Subcutaneous abdominal adipose tissue (tissue), 5 donors: ENCODE measurements at regions not wholly inside any gene's neighbourhood (a gene's known extent, or its start where the extent isn't known, plus 50 kb on each side); places are given as distances from the start of the nearest gene placed in this dataset.

Experiments used
- H3K27ac ChIP-seq: one replicate; pipeline ENCODE4 v1.7.0; 2013; ENCODE audit warnings: low read depth, mild to moderate bottlenecking, inconsistent platforms, low read length, moderate library complexity
- H3K27me3 ChIP-seq, 5 donors: one replicate each; pipeline ENCODE4 v1.7.0; 2013; ENCODE audit warnings: low read length in 5 of 5, inconsistent platforms in 1 of 5; ENCODE audit not compliant: control insufficient read depth in 5 of 5, insufficient read depth in 4 of 5
- H3K36me3 ChIP-seq, 5 donors: one replicate each; pipeline ENCODE4 v1.7.0; 2013; ENCODE audit warnings: low read length in 5 of 5; ENCODE audit not compliant: control insufficient read depth in 5 of 5, insufficient read depth in 5 of 5
- H3K4me1 ChIP-seq, 5 donors: one replicate each; pipeline ENCODE4 v1.7.0; 2013; ENCODE audit warnings: low read length in 5 of 5, mild to moderate bottlenecking in 3 of 5, moderate library complexity in 1 of 5; ENCODE audit not compliant: control insufficient read depth in 5 of 5, insufficient read depth in 5 of 5
- H3K4me3 ChIP-seq, 5 donors: one replicate each; pipeline ENCODE4 v1.7.0; 2013; ENCODE audit warnings: low read length in 5 of 5, low read depth in 1 of 5
- H3K9ac ChIP-seq, 5 donors: one replicate each; pipeline ENCODE4 v1.7.0; 2013; ENCODE audit warnings: low read length in 5 of 5, mild to moderate bottlenecking in 4 of 5, moderate library complexity in 3 of 5
- H3K9me3 ChIP-seq, 5 donors: one replicate each; pipeline ENCODE4 v1.7.0; 2013; ENCODE audit warnings: low read length in 5 of 5; ENCODE audit not compliant: control insufficient read depth in 5 of 5
- donor health status: healthy.
- donor health status: healthy.
- donor health status: healthy.
- donor health status: healthy.
- donor health status: healthy.

GRCh38 chr2:160720098-160720497 is 226.5 kb upstream of the RBMS1 start:
- Histone ChIP-seq H3K4me3 (no peak overlapping the region), H3K4me1 (no peaks in the 10 kb centered on the region), H3K9me3 (no peaks in the 10 kb centered on the region), H3K27ac (no peak overlapping the region), H3K27me3 (no peaks in the 10 kb centered on the region), H3K9ac (no peak overlapping the region), H3K36me3 (no peaks in the 10 kb centered on the region)

GRCh38 chr2:160721089-160722040 is 227.8 kb upstream of the RBMS1 start:
- Histone ChIP-seq H3K27me3 (no peaks in the 10 kb centered on the region), H3K4me3 (no peak overlapping the region), H3K36me3 (no peaks in the 10 kb centered on the region), H3K4me1 (no peaks in the 10 kb centered on the region), H3K27ac (no peak overlapping the region), H3K9me3 (no peaks in the 10 kb centered on the region), H3K9ac (no peak overlapping the region)

- Histone ChIP-seq H3K27me3 (no peaks in the 10 kb centered on the region), H3K9me3 (no peaks in the 10 kb centered on the region), H3K36me3 (no peaks in the 10 kb centered on the region), H3K27ac (no peak overlapping the region), H3K4me3 (no peak overlapping the region), H3K4me1 (no peaks in the 10 kb centered on the region), H3K9ac (no peak overlapping the region)
Observed at GRCh38 chr2:160726046-160726445, 232.4 kb upstream of the RBMS1 start.

DNA sequence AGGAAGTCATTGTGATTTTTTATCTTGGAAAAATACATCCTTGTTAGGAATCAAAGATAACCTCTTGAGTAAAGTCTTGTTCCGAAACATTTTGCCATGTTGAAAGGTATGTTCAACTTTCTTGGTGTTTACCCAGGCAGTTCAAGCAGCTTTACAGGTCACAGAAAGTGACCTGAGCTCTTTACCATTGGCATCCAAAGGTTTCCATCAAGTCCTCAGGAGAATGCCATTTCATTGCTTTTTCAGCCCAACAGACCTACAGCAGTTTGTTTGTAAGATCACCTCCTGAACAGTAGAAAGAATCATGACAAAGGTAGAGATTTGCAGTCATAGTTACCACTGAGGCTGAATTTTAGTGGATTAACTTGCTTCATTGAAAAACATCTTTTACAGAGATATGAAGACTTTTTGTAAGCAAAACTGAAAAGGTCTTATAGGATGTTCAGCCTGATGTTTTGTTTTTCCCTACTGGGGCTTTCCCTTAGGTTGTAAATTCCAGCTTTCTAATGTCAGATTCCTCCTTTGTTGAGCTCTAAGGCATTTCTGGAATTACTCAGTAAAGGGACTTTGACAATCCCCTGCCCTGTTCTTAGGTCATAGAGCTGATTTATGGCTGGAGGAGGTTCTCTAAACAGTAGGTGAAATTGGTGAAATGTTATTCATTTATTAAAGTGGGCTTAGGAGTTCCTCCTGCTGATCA is 236.8 kb upstream of the RBMS1 start:
- no peak overlapping the region for H3K9ac ChIP-seq
- no peak overlapping the region for H3K4me3 ChIP-seq
- no peak overlapping the region for H3K27ac ChIP-seq
- H3K27me3 ChIP-seq: no peaks in the 10 kb centered on the region
- H3K4me1 ChIP-seq: no peaks in the 10 kb centered on the region
- no peaks in the 10 kb centered on the region for H3K9me3 ChIP-seq
- H3K36me3 ChIP-seq: no peaks in the 10 kb centered on the region

DNA sequence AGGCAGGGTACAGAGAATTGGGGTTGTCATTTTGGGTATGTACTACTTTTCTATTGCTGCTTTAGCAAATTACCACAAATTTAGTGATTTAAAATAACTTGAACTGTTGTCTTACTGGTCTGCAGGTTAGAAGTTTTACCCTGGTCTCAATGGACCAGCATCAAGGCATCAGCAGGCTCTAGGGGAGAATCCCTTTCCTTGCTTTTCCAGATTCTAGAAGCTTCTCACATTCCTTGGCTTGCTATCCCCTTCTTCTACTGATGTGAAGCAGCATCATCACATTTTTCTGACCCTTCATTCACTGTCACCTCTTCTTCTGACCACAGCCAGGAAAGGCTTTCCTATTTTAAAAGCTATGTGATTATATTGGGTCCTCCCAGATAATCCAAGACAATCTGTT is 237.8 kb upstream of the RBMS1 start:
- no peak overlapping the region for H3K9ac ChIP-seq
- H3K36me3 ChIP-seq: no peaks in the 10 kb centered on the region
- H3K4me3 ChIP-seq: no peak overlapping the region
- no peaks in the 10 kb centered on the region for H3K9me3 ChIP-seq
- no peaks in the 10 kb centered on the region for H3K27me3 ChIP-seq
- no peaks in the 10 kb centered on the region for H3K4me1 ChIP-seq
- H3K27ac ChIP-seq: no peak overlapping the region

GRCh38 chr2:160731856-160732255 is 238.2 kb upstream of the RBMS1 start:
- H3K4me1 ChIP-seq: no peaks in the 10 kb centered on the region
- no peaks in the 10 kb centered on the region for H3K27me3 ChIP-seq
- no peaks in the 10 kb centered on the region for H3K9me3 ChIP-seq
- H3K27ac ChIP-seq: no peak overlapping the region
- no peak overlapping the region for H3K4me3 ChIP-seq
- H3K36me3 ChIP-seq: no peaks in the 10 kb centered on the region
- H3K9ac ChIP-seq: no peak overlapping the region

DNA sequence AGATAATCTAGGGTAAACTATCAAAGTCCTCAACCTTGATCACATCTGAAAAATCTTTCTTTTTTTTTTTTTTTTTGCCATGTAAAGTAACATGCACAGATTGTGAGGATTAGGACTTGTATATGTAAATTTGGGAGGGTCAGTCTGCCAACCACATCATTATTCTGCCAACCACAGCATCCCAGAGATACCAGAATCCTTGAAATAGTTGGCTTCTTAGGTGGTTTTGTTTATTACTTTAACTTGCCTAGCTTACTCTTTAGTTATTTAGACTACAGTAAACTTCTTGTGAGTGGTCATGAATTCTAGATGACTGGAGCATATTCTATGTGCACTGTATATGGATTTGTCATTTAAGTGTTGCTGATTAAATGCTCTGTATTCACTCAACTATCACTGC is 242.1 kb upstream of the RBMS1 start:
- Histone ChIP-seq H3K9ac (no peak overlapping the region), H3K36me3 (no peaks in the 10 kb centered on the region), H3K27me3 (no peaks in the 10 kb centered on the region), H3K27ac (no peak overlapping the region), H3K4me3 (no peak overlapping the region), H3K9me3 (no peaks in the 10 kb centered on the region), H3K4me1 (no peaks in the 10 kb centered on the region)

DNA sequence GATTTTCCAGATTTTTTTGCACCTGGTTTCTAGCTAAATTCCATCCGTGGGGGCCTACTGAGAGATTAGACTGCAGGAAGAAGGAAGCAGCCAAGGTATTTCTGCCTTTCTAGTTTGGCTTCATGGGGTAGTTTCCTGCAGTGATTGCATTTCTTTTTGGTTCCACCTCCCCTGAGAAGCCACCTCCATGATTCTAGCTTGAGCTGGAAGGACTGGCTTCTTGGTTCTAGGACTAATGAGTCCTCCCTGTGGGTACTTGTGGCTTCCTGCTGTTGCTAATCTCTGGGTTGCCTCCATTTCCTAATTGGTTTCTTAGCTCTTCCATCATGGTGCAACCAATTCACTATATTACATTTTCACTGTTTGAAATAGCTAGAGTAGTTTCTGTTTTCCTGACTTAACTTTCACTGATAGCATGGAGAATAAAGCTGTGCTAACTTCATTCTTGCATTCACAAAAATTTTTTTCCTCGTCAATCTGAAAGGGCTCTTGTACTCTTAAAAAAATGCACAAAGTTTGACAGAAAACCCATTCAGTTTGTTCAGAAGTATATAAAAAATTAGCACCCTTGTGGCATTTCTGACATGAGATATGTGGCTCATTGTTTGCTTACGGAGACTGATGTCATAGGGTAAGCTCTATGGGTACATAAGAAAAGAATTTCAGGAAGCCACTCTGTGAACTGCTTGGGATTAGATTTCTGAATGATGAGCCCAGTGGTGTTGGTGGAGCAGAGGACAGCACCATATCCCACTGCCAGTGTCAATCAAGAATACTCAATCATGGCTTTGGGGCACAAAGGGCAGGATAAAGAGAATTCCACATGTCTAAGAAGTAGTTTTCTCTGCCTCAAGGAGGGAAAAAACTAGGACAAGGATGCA is 242.8 kb upstream of the RBMS1 start:
- no peak overlapping the region for H3K4me3 ChIP-seq
- H3K36me3 ChIP-seq: no peaks in the 10 kb centered on the region
- no peaks in the 10 kb centered on the region for H3K9me3 ChIP-seq
- H3K27me3 ChIP-seq: no peaks in the 10 kb centered on the region
- H3K27ac ChIP-seq: no peak overlapping the region
- H3K9ac ChIP-seq: no peak overlapping the region
- no peaks in the 10 kb centered on the region for H3K4me1 ChIP-seq

GRCh38 chr2:160737247-160737646 is 243.6 kb upstream of the RBMS1 start:
- H3K27ac ChIP-seq: no peak overlapping the region
- no peak overlapping the region for H3K4me3 ChIP-seq
- no peaks in the 10 kb centered on the region for H3K4me1 ChIP-seq
- no peaks in the 10 kb centered on the region for H3K27me3 ChIP-seq
- no peaks in the 10 kb centered on the region for H3K36me3 ChIP-seq
- H3K9ac ChIP-seq: no peak overlapping the region
- H3K9me3 ChIP-seq: no peaks in the 10 kb centered on the region
